CD4-positive, alpha-beta T cell treated with Interferon gamma for 1 hour (primary cell): ENCODE measurements at regions not wholly inside any gene's neighbourhood (a gene's known extent, or its start where the extent isn't known, plus 50 kb on each side); places are given as distances from the start of the nearest gene placed in this dataset.

Source experiments
- DNase-seq: peaks from one replicate; pipeline ENCODE4 v3.0.0-alpha.2; 2020

- DNase-seq: no peak
Measured at GRCh38 chr2:12126318-12126717, 379.9 kb downstream of the LPIN1 start.

- no peak for DNase-seq
Measured at GRCh38 chr2:12127638-12128037, 381.2 kb downstream of the LPIN1 start.

DNA sequence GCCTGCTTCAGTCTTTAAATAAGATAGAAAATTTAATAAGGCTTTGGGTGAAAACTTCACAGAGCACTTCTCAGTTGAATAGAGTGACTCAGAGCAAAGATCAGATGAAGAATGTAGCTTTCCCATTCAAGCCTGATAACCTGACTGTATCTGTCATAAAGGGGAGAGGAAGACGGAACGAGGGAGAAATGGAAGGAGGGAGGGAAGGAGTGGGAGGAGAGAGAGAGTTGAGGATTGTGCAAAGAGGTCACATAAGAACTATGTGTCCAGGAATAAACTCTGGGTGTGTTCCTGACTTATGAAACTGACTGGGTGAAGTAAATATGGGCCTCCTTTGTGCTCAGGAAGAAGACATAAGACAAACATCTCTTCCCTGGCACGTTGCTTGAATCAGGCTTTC, 385.5 kb downstream of the LPIN1 start:
- DNase-seq: no peak

DNA sequence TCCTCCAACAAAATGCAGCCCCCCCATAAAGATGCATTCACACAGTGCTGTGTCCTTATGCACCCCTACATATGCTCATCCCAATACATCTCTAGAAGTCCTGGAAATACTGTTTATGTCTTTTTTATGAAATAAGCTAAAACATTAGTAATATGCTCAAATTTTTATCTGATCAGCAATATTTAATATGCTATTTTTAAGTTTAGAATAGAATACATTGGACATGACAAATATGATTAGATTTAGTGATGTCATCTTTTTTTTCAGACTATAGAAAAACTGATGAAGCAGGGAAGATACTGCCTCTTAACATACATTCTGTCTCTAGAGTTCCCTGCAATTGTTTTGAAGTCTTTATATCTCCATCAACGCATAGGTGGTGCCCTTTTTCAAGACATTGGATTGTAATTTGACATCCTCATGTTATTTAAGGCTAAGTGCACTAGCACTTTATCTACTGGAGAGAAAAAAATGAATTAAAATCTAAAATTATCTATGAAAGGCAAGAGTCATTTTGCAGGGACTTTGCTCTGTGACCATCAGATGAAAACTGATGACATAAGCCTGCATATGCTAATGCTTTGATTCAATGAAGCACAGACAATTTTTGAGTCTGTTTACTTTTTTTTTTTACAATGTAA, 395.3 kb downstream of the LPIN1 start:
- DNase-seq: no peak

- no peak for DNase-seq
Measured at GRCh38 chr2:12151716-12152115, 405.3 kb downstream of the LPIN1 start.

GRCh38 chr2:12152888-12153287, 406.5 kb downstream of the LPIN1 start:
- no peak for DNase-seq

DNA sequence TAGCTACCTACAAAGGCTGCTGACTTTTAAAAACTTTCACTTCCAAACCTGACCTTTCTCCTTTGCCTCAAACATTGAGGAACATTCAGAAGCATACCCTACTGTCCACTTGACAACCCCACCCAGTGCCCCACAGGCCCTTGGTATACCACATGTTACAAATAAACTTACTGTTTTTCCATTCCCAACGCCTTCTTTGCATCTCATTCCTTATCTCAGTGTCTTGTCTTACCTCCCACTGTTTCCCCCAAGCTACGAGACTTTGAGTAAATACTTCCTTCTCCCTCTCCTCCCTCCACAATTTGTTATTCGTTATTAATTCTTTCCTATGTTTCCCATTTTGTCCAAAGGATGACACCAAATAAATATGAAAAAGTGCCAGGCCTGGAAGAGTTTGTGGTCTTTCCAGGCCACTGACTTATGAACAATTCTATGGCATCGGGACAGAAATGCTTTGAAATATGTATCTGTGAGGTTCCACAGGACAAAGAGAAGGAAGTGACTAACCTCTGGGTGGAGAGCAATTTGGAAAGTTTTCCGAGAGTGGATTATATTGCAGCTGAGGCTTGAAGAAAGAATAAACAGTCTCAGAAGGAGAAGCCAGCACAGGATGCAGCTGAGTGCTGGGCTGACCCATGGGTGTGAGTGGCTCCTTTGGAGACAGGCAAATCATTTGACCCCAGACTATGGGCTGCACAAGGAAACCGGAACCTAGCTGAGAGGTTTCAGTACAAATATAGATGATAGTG, 409.0 kb downstream of the LPIN1 start:
- DNase-seq: no peak

GRCh38 chr2:12156349-12156748, 409.9 kb downstream of the LPIN1 start:
- no peak for DNase-seq

DNA sequence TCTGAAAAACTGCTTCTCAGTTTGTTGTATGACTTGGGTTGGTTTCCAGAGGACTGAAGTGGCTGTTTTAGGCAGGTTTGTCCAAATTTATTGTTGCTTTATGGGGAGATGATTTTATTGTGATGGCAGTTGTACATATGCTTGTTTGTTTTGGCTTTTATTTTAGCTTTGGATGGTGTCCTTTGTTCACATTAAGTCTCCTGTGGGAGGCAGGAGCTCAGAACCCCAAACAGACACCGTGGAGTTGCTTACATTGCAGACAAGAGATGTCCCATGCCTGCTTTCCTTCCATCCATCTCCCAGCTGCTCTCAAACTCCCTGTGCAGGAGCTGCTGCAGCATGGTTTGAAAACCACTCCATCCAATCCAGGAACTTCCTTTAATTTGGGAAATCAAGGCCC, 414.7 kb downstream of the LPIN1 start:
- DNase-seq: no peak

DNA sequence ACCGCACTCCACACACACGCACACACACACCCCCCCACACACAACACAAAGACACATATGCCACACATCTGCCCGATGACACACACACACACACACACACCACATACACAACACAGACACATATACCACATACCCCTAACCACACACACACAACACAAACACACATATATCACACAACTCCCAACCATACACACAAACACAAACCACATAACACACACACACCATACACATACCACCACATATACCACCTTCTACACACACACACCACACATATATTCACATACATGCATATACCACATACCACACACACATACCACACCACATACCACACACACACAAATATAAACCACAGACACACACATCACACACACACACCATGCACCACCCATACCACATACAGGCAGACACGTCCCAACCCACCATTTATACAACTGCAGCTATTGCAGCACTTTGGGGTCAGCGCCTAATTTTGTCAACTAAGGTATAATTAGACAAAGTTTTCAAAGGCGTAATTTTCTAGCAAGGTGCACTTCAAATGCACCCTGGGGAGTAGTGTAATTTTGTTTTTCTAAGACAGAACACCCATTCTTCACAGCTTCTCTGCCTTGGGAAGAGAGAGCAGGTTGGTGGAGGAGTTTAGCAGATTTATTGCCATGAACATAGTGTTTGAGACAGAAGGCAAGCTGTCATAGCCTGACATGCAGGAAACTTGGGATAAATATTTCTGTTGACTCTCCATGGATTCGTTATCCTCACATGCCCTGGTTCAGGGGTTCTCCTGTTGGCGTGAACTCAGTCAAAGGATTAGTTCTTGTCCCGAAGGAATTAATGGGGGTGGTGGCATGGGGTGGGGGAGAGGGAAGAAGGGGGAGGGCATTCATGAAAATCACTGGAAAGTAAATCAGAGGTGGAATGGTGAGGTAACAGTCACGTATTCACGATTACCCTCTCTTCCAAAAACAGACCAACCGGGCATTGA, 416.1 kb downstream of the LPIN1 start:
- no peak for DNase-seq

DNA sequence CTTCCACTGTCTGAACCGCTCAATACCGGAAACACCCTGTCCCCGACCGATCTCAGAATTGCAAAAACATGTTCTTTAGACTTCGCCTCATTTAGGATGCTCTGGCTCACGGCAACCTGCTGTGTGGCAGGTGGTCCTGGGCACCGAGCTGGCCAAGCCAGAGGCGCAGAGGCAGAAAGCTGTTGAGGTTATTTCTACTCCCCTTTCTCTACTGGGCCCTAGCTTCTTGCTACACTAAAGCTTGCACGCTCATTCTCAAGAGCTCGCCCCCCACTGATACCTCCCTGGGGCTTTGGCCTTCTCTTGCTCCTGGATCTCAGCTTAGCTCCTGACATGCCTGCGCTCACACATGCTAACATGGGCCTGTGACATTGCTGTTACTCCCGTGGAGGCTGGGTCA, 417.4 kb downstream of the LPIN1 start:
- DNase-seq: no peak

DNA sequence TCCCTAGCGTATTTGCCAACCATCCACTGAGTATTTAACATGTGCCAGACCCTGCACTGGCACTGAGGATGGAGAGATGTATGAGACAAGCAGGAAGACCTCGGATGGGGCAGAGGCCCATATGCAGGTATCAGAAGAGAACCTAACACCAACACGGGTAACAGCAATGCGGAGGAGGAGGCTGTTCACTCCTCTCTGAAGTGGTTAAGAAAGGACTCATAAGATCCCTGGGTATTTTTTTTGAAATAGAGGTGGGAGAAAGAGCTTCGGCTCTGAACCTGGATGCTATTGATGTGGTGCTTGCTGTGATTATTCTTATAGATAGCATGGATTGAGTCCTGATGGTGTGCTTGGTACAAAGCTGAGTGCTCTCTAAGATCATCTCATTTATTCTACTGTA, 418.3 kb downstream of the LPIN1 start:
- DNase-seq: no peak

- DNase-seq: no peak
Measured at GRCh38 chr2:12167525-12168317, 421.3 kb downstream of the LPIN1 start.

DNA sequence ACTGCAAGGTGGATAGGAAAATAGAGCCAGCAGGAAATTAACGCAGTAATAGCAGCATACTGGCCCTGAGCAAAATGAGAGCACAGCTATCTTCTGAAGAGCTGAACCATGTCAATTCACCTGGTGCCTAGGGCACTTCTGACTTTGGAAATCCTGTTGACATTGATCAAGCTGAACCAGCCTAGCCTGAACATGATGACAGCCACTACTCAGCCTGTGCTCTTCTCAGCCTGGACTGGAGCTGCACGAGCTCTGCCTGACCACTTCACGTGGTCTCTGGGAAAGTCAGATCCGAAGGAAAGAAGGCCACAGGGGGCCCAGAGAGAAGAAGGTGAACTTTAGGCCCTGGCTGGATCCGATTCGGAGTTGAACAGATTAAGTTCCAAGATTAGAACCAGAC, 421.9 kb downstream of the LPIN1 start:
- DNase-seq: no peak

GRCh38 chr2:12168791-12169388, 422.5 kb downstream of the LPIN1 start:
- DNase-seq: peak; percentile 70

DNA sequence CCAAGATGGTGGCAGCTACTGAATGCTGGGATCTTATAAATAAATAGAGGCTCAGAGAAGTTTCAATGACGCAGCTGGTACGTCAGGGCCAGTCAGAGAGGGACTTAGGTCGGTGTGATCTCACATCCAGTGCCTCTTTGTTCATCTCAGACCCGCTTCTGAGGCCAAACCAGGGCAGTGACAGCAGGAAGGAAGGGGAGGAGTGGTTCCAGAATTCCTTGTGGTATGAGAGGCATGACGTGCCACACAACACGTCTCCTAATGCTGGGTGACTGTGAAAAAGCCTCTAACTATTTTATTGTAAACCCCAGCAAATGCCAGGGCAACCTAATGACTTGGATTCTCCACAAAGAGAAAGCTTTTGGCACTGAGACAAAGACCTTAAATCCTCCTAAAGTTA, 423.3 kb downstream of the LPIN1 start:
- peak; percentile 73 for DNase-seq

GRCh38 chr2:12170121-12170520, 423.7 kb downstream of the LPIN1 start:
- no peak for DNase-seq

- no peak for DNase-seq
Measured at GRCh38 chr2:12173271-12173942, 427.0 kb downstream of the LPIN1 start.

GRCh38 chr2:12173943-12174340, 427.5 kb downstream of the LPIN1 start:
- DNase-seq: no peak

DNA sequence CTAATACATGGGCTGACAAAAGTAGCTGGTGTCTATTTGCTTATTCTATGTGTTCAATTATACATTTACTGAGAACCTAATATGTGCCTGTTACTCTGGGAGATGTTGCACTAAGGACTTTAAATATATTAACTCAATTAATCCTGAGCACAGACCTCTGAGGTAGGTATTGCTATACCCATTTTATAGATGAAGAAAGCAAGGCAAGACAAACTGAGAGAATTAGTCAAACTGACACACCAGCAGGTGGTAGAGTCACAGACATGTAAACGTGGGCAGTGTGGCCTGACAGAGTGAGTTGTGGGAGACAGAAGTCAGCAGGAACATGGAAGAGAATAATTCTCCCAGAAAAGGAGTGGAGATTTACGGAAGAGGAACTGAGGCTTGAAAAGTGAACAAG, 428.9 kb downstream of the LPIN1 start:
- no peak for DNase-seq

GRCh38 chr2:12176623-12177454, 430.4 kb downstream of the LPIN1 start:
- DNase-seq: peak; percentile 51
